ENCODE measurements at regions not wholly inside any gene's neighbourhood (a gene's known extent, or its start where the extent isn't known, plus 50 kb on each side); places are given as distances from the start of the nearest gene placed in this dataset.

DNA sequence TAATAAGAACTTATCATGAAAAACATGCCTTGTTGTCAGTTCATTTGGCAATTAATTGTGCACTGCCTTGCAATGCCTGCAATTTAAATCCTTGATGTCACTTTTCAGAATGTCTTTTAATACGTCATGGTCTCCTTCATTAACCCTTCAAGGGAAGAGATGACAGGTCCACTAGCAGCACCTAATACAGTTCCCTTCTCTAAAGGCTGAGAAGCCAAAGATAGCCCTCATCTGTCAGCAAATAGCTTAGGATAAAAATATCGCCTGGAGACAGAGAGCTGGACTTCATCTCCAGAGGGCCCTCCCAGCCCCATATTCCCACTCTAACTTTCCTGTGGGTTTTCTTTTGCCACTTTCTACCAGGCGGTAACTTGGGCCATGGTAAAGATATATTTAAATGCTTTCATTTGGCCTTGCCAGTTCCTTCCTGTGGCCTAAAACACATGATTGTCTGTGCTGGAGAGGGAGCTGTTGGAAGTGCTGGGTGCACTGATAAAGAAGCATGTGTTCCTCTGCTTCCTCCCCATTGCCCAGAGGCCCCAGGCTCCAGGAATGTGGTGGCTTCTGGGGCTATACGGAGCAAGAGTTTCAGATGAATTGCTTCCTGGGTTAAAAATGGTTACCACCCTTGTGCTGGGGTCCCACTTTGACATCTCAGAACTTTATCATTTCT is 76.3 kb upstream of the UMPS start:
- H3K4me2 ChIP-seq (ENCODE audit: low read length) = no peak overlapping the region
- H2AFZ ChIP-seq = no peak overlapping the region
- no peak overlapping the region for H3K4me3 ChIP-seq (ENCODE audit: low read depth, low read length)
- H3K27ac ChIP-seq = no peak overlapping the region
- no peaks in the 10 kb centered on the region for H3K79me2 ChIP-seq
- TF ChIP-seq, protein P1, sequence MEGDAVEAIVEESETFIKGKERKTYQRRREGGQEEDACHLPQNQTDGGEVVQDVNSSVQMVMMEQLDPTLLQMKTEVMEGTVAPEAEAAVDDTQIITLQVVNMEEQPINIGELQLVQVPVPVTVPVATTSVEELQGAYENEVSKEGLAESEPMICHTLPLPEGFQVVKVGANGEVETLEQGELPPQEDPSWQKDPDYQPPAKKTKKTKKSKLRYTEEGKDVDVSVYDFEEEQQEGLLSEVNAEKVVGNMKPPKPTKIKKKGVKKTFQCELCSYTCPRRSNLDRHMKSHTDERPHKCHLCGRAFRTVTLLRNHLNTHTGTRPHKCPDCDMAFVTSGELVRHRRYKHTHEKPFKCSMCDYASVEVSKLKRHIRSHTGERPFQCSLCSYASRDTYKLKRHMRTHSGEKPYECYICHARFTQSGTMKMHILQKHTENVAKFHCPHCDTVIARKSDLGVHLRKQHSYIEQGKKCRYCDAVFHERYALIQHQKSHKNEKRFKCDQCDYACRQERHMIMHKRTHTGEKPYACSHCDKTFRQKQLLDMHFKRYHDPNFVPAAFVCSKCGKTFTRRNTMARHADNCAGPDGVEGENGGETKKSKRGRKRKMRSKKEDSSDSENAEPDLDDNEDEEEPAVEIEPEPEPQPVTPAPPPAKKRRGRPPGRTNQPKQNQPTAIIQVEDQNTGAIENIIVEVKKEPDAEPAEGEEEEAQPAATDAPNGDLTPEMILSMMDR (IDR thresholded peaks at IDR 0.05) = no peak
- no peaks in the 10 kb centered on the region for H3K4me1 ChIP-seq
- H3K9ac ChIP-seq = no peak overlapping the region
- no peaks in the 10 kb centered on the region for H3K9me3 ChIP-seq (ENCODE audit: control insufficient read depth, low read length)
- H3K36me3 ChIP-seq (ENCODE audit: control insufficient read depth, insufficient read depth, low read length) = no peaks in the 10 kb centered on the region
- H3K27me3 ChIP-seq (ENCODE audit: control insufficient read depth, insufficient read depth, low read length) = no peaks in the 10 kb centered on the region

DNA sequence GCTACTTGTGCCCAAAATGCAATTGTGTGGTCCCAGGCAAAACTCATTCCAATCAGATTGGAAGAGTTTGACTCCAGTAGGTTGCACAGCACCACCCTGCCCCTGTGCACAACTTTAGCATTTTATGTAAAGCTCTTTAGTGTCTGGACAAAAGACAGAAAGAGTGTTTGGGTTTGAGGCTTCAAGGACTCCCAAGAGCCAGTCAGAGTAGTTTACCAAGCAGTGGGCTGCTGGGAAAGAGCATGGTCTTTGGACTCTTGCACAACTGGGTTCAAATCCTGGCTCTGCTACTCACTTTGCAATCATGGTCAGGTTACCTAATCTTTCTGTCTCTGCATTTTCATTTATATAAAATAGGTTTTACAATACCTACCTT is 75.8 kb upstream of the UMPS start:
- H3K36me3 ChIP-seq (ENCODE audit: control insufficient read depth, insufficient read depth, low read length) = no peaks in the 10 kb centered on the region
- no peak overlapping the region for H3K9ac ChIP-seq

DNA sequence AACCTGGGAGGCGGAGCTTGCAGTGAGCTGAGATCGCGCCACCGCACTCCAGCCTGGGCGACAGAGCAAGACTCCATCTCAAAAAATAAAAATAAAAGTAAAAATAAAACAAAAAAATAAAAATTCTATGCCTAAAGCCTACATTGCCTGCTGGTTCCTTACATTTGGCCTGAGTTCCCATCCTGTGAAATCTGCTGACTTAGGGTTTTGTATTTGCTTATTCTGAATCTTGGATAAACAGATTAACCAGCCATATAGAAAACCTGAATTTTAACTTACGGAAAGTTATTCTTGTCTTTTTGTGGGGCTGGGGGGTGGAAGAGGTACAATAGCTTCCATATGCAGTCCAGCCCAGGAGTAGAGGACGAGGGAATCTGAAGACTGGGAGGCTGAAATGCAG is 73.7 kb upstream of the UMPS start:
- no peak overlapping the region for H3K4me2 ChIP-seq (ENCODE audit: low read length)
- H3K27ac ChIP-seq = no peak overlapping the region
- H3K4me1 ChIP-seq = no peaks in the 10 kb centered on the region
- H3K36me3 ChIP-seq (ENCODE audit: control insufficient read depth, insufficient read depth, low read length) = no peaks in the 10 kb centered on the region
- TF ChIP-seq, protein P1 (IDR thresholded peaks at IDR 0.05) = no peak
- no peak overlapping the region for H3K4me3 ChIP-seq (ENCODE audit: low read depth, low read length)
- H3K79me2 ChIP-seq = no peaks in the 10 kb centered on the region
- no peak overlapping the region for H2AFZ ChIP-seq
- no peak overlapping the region for H3K9ac ChIP-seq
- H3K27me3 ChIP-seq (ENCODE audit: control insufficient read depth, insufficient read depth, low read length) = no peaks in the 10 kb centered on the region
- no peaks in the 10 kb centered on the region for H3K9me3 ChIP-seq (ENCODE audit: control insufficient read depth, low read length)

More for the DNA sequence above, 75.8 kb upstream of the UMPS start:
- no peaks in the 10 kb centered on the region for H3K4me1 ChIP-seq
- TF ChIP-seq, protein P1 (IDR thresholded peaks at IDR 0.05) = no peak
- no peaks in the 10 kb centered on the region for H3K79me2 ChIP-seq
- no peak overlapping the region for H3K4me2 ChIP-seq (ENCODE audit: low read length)
- no peaks in the 10 kb centered on the region for H3K27me3 ChIP-seq (ENCODE audit: control insufficient read depth, insufficient read depth, low read length)
- no peak overlapping the region for H2AFZ ChIP-seq
- no peak overlapping the region for H3K4me3 ChIP-seq (ENCODE audit: low read depth, low read length)
- H3K9me3 ChIP-seq (ENCODE audit: control insufficient read depth, low read length) = no peaks in the 10 kb centered on the region
- H3K27ac ChIP-seq = no peak overlapping the region

DNA sequence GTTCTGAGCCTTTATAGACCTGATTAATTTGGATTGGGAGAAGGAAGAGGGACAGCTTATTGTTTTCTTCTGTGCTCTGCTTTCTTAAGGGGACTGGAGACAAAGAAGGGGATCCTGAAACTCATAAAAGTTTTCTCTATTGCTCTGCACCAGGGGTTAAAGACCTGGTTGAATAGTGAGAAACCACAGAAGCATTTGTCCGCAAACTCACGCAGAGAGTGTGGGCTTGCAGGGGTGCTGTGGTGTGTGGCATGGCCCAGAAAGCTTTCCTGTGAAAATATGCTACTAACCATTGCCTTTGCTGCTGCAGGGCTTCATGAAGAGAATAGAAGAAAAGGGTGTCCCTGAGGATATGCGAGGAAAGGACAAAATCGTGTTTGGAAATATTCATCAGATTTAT is 73.1 kb upstream of the UMPS start:
- H3K27me3 ChIP-seq (ENCODE audit: control insufficient read depth, insufficient read depth, low read length) = no peaks in the 10 kb centered on the region
- H3K9me3 ChIP-seq (ENCODE audit: control insufficient read depth, low read length) = no peaks in the 10 kb centered on the region
- no peak overlapping the region for H3K27ac ChIP-seq
- H3K79me2 ChIP-seq = no peaks in the 10 kb centered on the region
- TF ChIP-seq, protein P1 (IDR thresholded peaks at IDR 0.05) = no peak
- H3K36me3 ChIP-seq (ENCODE audit: control insufficient read depth, insufficient read depth, low read length) = no peaks in the 10 kb centered on the region
- H3K4me1 ChIP-seq = no peaks in the 10 kb centered on the region
- H3K4me2 ChIP-seq (ENCODE audit: low read length) = no peak overlapping the region
- H3K4me3 ChIP-seq (ENCODE audit: low read depth, low read length) = no peak overlapping the region
- no peak overlapping the region for H2AFZ ChIP-seq
- H3K9ac ChIP-seq = no peak overlapping the region

DNA sequence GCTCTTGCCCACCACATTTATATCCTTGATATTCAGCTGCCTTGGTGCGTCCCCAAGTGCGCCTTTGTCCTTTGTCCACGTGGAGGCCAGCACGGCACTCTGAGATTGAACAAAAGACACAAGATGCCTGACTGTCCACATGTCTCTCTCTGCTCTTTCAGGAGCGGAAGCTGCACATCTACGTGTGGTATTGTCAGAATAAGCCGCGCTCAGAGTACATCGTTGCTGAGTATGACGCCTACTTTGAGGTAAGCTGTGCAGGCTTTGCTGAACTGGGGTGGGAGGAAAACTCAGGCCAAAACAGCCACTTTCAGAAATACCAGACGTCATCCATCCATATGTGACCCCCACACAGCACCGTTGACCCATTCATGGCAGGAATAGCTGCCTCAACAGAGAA is 72.0 kb upstream of the UMPS start:
- no peak overlapping the region for H3K4me3 ChIP-seq (ENCODE audit: low read depth, low read length)
- H3K9ac ChIP-seq = no peak overlapping the region
- no peaks in the 10 kb centered on the region for H3K36me3 ChIP-seq (ENCODE audit: control insufficient read depth, insufficient read depth, low read length)
- H3K9me3 ChIP-seq (ENCODE audit: control insufficient read depth, low read length) = no peaks in the 10 kb centered on the region
- no peaks in the 10 kb centered on the region for H3K27me3 ChIP-seq (ENCODE audit: control insufficient read depth, insufficient read depth, low read length)
- H3K27ac ChIP-seq = no peak overlapping the region
- H3K79me2 ChIP-seq = no peaks in the 10 kb centered on the region
- no peaks in the 10 kb centered on the region for H3K4me1 ChIP-seq
- no peak overlapping the region for H2AFZ ChIP-seq
- no peak overlapping the region for H3K4me2 ChIP-seq (ENCODE audit: low read length)
- TF ChIP-seq, protein P1 (IDR thresholded peaks at IDR 0.05) = no peak

Data from parathyroid adenoma (tissue), 2 donors.